SK-N-MC (cell line): ENCODE measurements at regions not wholly inside any gene's neighbourhood (a gene's known extent, or its start where the extent isn't known, plus 50 kb on each side); places are given as distances from the start of the nearest gene placed in this dataset.

Experiments
- DNase-seq: peaks from one replicate; pipeline ENCODE4 v3.0.0-alpha.2; 2011; ENCODE audit warnings: low read depth, low spot score
- H3K27ac ChIP-seq: fragments of 200-600 bp; sonication (generic); 2 replicates; pipeline ENCODE4 v1.5.1; 2016; ENCODE audit warnings: mixed run types
- H3K36me3 ChIP-seq: fragments of 200-600 bp; sonication (generic); 2 replicates; pipeline ENCODE4 v1.6.1; 2017; ENCODE audit warnings: antibody characterized with exemption, low read length, mixed read lengths; ENCODE audit not compliant: insufficient read depth
- H3K4me3 ChIP-seq: fragments of 200-600 bp; sonication (generic); 2 replicates; pipeline ENCODE4 v1.5.1; 2016
- H3K9ac ChIP-seq: fragments of 200-600 bp; sonication (generic); 2 replicates; pipeline ENCODE4 v1.8.0; 2017; ENCODE audit warnings: mixed run types, mixed read lengths; ENCODE audit not compliant: insufficient read length
- H3K9me3 ChIP-seq: fragments of 200-600 bp; sonication (generic); 2 replicates; pipeline ENCODE4 v1.6.1; 2017; ENCODE audit warnings: low read depth, mild to moderate bottlenecking, antibody characterized with exemption, low read length, moderate library complexity, mixed read lengths
- EZH2 ChIP-seq: fragments of 200-600 bp; sonication (generic); IDR thresholded peaks from one replicate; pipeline ENCODE4 v1.6.1; 2017; ENCODE audit warnings: antibody characterized with exemption
- FOXP2 ChIP-seq: optimal IDR thresholded peaks from 2 replicates; pipeline ENCODE3; 2011; ENCODE audit warnings: mild to moderate bottlenecking, moderate library complexity; ENCODE audit not compliant: insufficient read depth; ENCODE audit errors: extremely low read length, control extremely low read depth
- POLR2AphosphoS5 ChIP-seq: IDR thresholded peaks from 2 replicates; pipeline ENCODE4 v1.6.1; 2012; ENCODE audit warnings: mild to moderate bottlenecking, low read depth, low read length, borderline replicate concordance

- Histone ChIP-seq H3K36me3 (no peaks in the 10 kb centered on the region), H3K27ac (no peak overlapping the region), H3K9me3 (no peaks in the 10 kb centered on the region), H3K9ac (no peak overlapping the region), H3K4me3 (no peak overlapping the region)
- no peak for DNase-seq
- TF ChIP-seq FOXP2 (no peak), POLR2AphosphoS5 (no peak), EZH2 (no peak)
Observed at GRCh38 chr1:13893409-13893821, 193.4 kb downstream of the PRDM2 start.

GRCh38 chr1:13896932-13897331 is 196.9 kb downstream of the PRDM2 start:
- no peaks in the 10 kb centered on the region for H3K36me3 ChIP-seq
- H3K27ac ChIP-seq, result no peak overlapping the region
- DNase-seq, result no peak
- H3K9ac ChIP-seq, result no peak overlapping the region
- TF ChIP-seq POLR2AphosphoS5 (no peak), FOXP2 (no peak), EZH2 (no peak)
- H3K9me3 ChIP-seq, result no peaks in the 10 kb centered on the region
- H3K4me3 ChIP-seq, result no peak overlapping the region

GRCh38 chr1:13898406-13898805 is 198.4 kb downstream of the PRDM2 start:
- Histone ChIP-seq H3K9ac (no peak overlapping the region), H3K4me3 (no peak overlapping the region), H3K9me3 (no peaks in the 10 kb centered on the region), H3K27ac (no peak overlapping the region), H3K36me3 (no peaks in the 10 kb centered on the region)
- no peak for TF ChIP-seq FOXP2
- TF ChIP-seq EZH2, result no peak
- TF ChIP-seq POLR2AphosphoS5, result no peak
- no peak for DNase-seq

- no peaks in the 10 kb centered on the region for H3K36me3 ChIP-seq
- TF ChIP-seq FOXP2 (no peak), POLR2AphosphoS5 (no peak), EZH2 (no peak)
- H3K4me3 ChIP-seq, result no peak overlapping the region
- H3K9me3 ChIP-seq, result no peaks in the 10 kb centered on the region
- H3K27ac ChIP-seq, result no peak overlapping the region
- no peak overlapping the region for H3K9ac ChIP-seq
- no peak for DNase-seq
Observed at GRCh38 chr1:13899856-13900255, 199.9 kb downstream of the PRDM2 start.

- no peak for TF ChIP-seq FOXP2
- no peak for TF ChIP-seq EZH2
- no peak for TF ChIP-seq POLR2AphosphoS5
- no peaks in the 10 kb centered on the region for H3K36me3 ChIP-seq
- H3K9me3 ChIP-seq, result no peaks in the 10 kb centered on the region
- H3K9ac ChIP-seq, result no peak overlapping the region
- no peak overlapping the region for H3K27ac ChIP-seq
- DNase-seq, result no peak
- H3K4me3 ChIP-seq, result no peak overlapping the region
Observed at GRCh38 chr1:13900583-13900982, 200.6 kb downstream of the PRDM2 start.

GRCh38 chr1:13901039-13901438 is 201.1 kb downstream of the PRDM2 start:
- no peak overlapping the region for H3K27ac ChIP-seq
- no peak overlapping the region for H3K4me3 ChIP-seq
- H3K9ac ChIP-seq, result no peak overlapping the region
- no peaks in the 10 kb centered on the region for H3K36me3 ChIP-seq
- no peaks in the 10 kb centered on the region for H3K9me3 ChIP-seq
- TF ChIP-seq FOXP2 (no peak), POLR2AphosphoS5 (no peak), EZH2 (no peak)
- DNase-seq, result no peak

- no peak overlapping the region for H3K27ac ChIP-seq
- DNase-seq, result no peak
- no peaks in the 10 kb centered on the region for H3K36me3 ChIP-seq
- TF ChIP-seq EZH2 (no peak), POLR2AphosphoS5 (no peak), FOXP2 (no peak)
- H3K9me3 ChIP-seq, result no peaks in the 10 kb centered on the region
- H3K9ac ChIP-seq, result no peak overlapping the region
- H3K4me3 ChIP-seq, result no peak overlapping the region
Observed at GRCh38 chr1:13901597-13901996, 201.6 kb downstream of the PRDM2 start.

- DNase-seq, result no peak
- Histone ChIP-seq H3K27ac (no peak overlapping the region), H3K9ac (no peak overlapping the region), H3K36me3 (no peaks in the 10 kb centered on the region), H3K9me3 (no peaks in the 10 kb centered on the region), H3K4me3 (no peak overlapping the region)
- TF ChIP-seq POLR2AphosphoS5, result no peak
Observed at GRCh38 chr1:13908128-13908527, 208.1 kb downstream of the PRDM2 start.
